SK-N-SH (cell line): ENCODE measurements at regions not wholly inside any gene's neighbourhood (a gene's known extent, or its start where the extent isn't known, plus 50 kb on each side); places are given as distances from the start of the nearest gene placed in this dataset.

ENCODE experiments used
- CTCF ChIA-PET: fragments of 300-600, 350-600 bp; formaldehyde crosslinking; extraction: SDS; loops from one replicate; lab custom pipeline; 2021; lab: Yijun Ruan, JAX
- POLR2A ChIA-PET: fragments of 350-600 bp; sonication (Branson Sonifier 250); formaldehyde crosslinking; extraction: SDS; loops from one replicate; lab custom pipeline; 2020; ENCODE audit warnings: antibody characterized with exemption, inconsistent platforms; lab: Yijun Ruan, JAX
- DNase-seq: peaks from one replicate; pipeline ENCODE4 v3.0.0; 2012
- H2AFZ ChIP-seq: fragments of 200-600 bp; sonication (generic); 2 replicates; pipeline ENCODE4 v1.8.1; 2016; ENCODE audit warnings: antibody characterized with exemption, mild to moderate bottlenecking, low read depth
- H3F3A ChIP-seq: fragments of 200-600 bp; sonication (generic); replicated peaks from 2 replicates; pipeline ENCODE3; 2016; ENCODE audit warnings: antibody characterized with exemption, mild to moderate bottlenecking; ENCODE audit not compliant: insufficient read depth
- H3K27ac ChIP-seq, 2 experiments: fragments of 200-500 bp in 1 of 2; fragments of 200-600 bp in 1 of 2; sonication (Bioruptor generic) in 1 of 2; sonication (generic), shearing (Covaris generic) in 1 of 2; 2 replicates each; pipeline versions ENCODE4 v1.5.1 to v1.6.1; 2014 to 2016; ENCODE audit warnings: low read depth in 2 of 2, inconsistent platforms in 1 of 2, low read length in 1 of 2, mild to moderate bottlenecking in 1 of 2, mixed read lengths in 1 of 2
- H3K27me3 ChIP-seq: fragments of 200-600 bp; sonication (generic), shearing (Covaris generic); 2 replicates; pipeline ENCODE4 v1.6.1; 2016; ENCODE audit warnings: mixed run types; ENCODE audit not compliant: insufficient read depth
- H3K36me3 ChIP-seq, 2 experiments: fragments of 200-500 bp in 1 of 2; fragments of 200-600 bp in 1 of 2; sonication (Bioruptor generic) in 1 of 2; sonication (generic) in 1 of 2; replicated peaks in 1 of 2; 2 replicates each; pipeline versions ENCODE3 to v1.5.1; 2014 to 2016; ENCODE audit warnings: low read length in 1 of 2, mild to moderate bottlenecking in 1 of 2; ENCODE audit not compliant: insufficient read depth in 2 of 2, control insufficient read depth in 1 of 2
- H3K4me1 ChIP-seq, 2 experiments: fragments of 200-500 bp in 1 of 2; fragments of 200-600 bp in 1 of 2; sonication (Bioruptor generic) in 1 of 2; sonication (generic), shearing (Covaris generic) in 1 of 2; 2 replicates each; pipeline versions ENCODE4 v1.5.1 to v1.6.1; 2014 to 2016; ENCODE audit warnings: low read depth in 1 of 2, low read length in 1 of 2, mixed run types in 1 of 2; ENCODE audit not compliant: insufficient read depth in 2 of 2, control insufficient read depth in 1 of 2
- H3K4me2 ChIP-seq: fragments of 200-600 bp; sonication (generic), shearing (Covaris generic); 2 replicates; pipeline ENCODE4 v1.6.1; 2017; ENCODE audit warnings: mixed run types
- H3K4me3 ChIP-seq, 2 experiments: fragments of 200-500 bp in 1 of 2; fragments of 200-600 bp in 1 of 2; sonication (Bioruptor generic) in 1 of 2; sonication (generic), shearing (Covaris generic) in 1 of 2; 2 replicates each; pipeline versions ENCODE4 v1.5.1 to v1.8.1; 2014 to 2016; ENCODE audit warnings: low read depth in 2 of 2, inconsistent platforms in 1 of 2, low read length in 1 of 2, mild to moderate bottlenecking in 1 of 2, mixed read lengths in 1 of 2, moderate library complexity in 1 of 2
- H3K79me2 ChIP-seq: fragments of 200-600 bp; sonication (generic); 2 replicates; pipeline ENCODE4 v1.8.1; 2017; ENCODE audit warnings: mild to moderate bottlenecking; ENCODE audit not compliant: insufficient read depth
- H3K9ac ChIP-seq: fragments of 200-600 bp; sonication (generic); 2 replicates; pipeline ENCODE4 v1.6.1; 2017; ENCODE audit warnings: mixed run types
- H3K9me2 ChIP-seq: fragments of 200-600 bp; sonication (generic); 2 replicates; pipeline ENCODE4 v1.6.1; 2017; ENCODE audit warnings: mixed run types
- H3K9me3 ChIP-seq: fragments of 200-600 bp; sonication (generic); 2 replicates; pipeline ENCODE4 v1.6.1; 2017; ENCODE audit warnings: mixed run types, mild to moderate bottlenecking, moderate library complexity
- H4K20me1 ChIP-seq: fragments of 200-600 bp; sonication (generic); 2 replicates; pipeline ENCODE4 v1.6.1; 2017; ENCODE audit warnings: mild to moderate bottlenecking, mixed run types; ENCODE audit not compliant: insufficient read depth
- EP300 ChIP-seq, 2 experiments: IDR thresholded peaks; 2 replicates each; pipeline versions ENCODE4 v1.4.0 to v1.6.1; 2012; ENCODE audit warnings: borderline replicate concordance in 1 of 2, low read depth in 1 of 2, low read length in 1 of 2
- FOXJ3 ChIP-seq: sonication (generic); formaldehyde crosslinking; IDR thresholded peaks from 2 replicates; pipeline ENCODE4 v1.5.1; 2020; ENCODE audit warnings: mild to moderate bottlenecking, missing genetic modification reagents
- FOXM1 ChIP-seq: IDR thresholded peaks from 2 replicates; pipeline ENCODE4 v1.4.0; 2012; ENCODE audit warnings: low read depth, mild to moderate bottlenecking
- GATA2 ChIP-seq: sonication (generic); formaldehyde crosslinking; IDR thresholded peaks from 2 replicates; pipeline ENCODE4 v1.5.0; 2020; ENCODE audit warnings: mild to moderate bottlenecking, missing genetic modification reagents
- NFIC ChIP-seq: IDR thresholded peaks from 2 replicates; pipeline ENCODE4 v1.4.0; 2012; ENCODE audit warnings: borderline replicate concordance
- NRF1 ChIP-seq: IDR thresholded peaks from 2 replicates; pipeline ENCODE4 v1.6.1; 2012; ENCODE audit warnings: low read depth, mild to moderate bottlenecking, low read length
- RAD21 ChIP-seq: IDR thresholded peaks from 2 replicates; pipeline ENCODE4 v1.6.1; 2012; ENCODE audit warnings: mild to moderate bottlenecking, low read length
- RCOR1 ChIP-seq: fragments of 150-350 bp; IDR thresholded peaks from 2 replicates; pipeline ENCODE4 v1.6.1; 2017; ENCODE audit warnings: antibody characterized with exemption, low read length
- REST ChIP-seq: IDR thresholded peaks from 2 replicates; pipeline ENCODE4 v1.6.1; 2012; ENCODE audit warnings: mild to moderate bottlenecking, low read depth, low read length, moderate library complexity
- RFX5 ChIP-seq: IDR thresholded peaks from 2 replicates; pipeline ENCODE4 v1.6.1; 2012; ENCODE audit warnings: mild to moderate bottlenecking, improper control_type of control experiment, low read length
- RXRA ChIP-seq: IDR thresholded peaks from 2 replicates; pipeline ENCODE4 v1.4.0; 2012; ENCODE audit warnings: low read depth, mild to moderate bottlenecking, borderline replicate concordance
- SIN3A ChIP-seq: IDR thresholded peaks from 2 replicates; pipeline ENCODE4 v1.6.1; 2012; ENCODE audit warnings: low read depth, mild to moderate bottlenecking, low read length, moderate library complexity, borderline replicate concordance
- SMC3 ChIP-seq: IDR thresholded peaks from 2 replicates; pipeline ENCODE4 v1.6.1; 2012; ENCODE audit warnings: low read depth, low read length, improper control_type of control experiment
- TAF1 ChIP-seq: IDR thresholded peaks from 2 replicates; pipeline ENCODE4 v1.6.1; 2012; ENCODE audit warnings: low read depth, mild to moderate bottlenecking, low read length, moderate library complexity, borderline replicate concordance
- TCF12 ChIP-seq: IDR thresholded peaks from 2 replicates; pipeline ENCODE4 v1.4.0; 2012
- YY1 ChIP-seq: IDR thresholded peaks from 2 replicates; pipeline ENCODE4 v1.4.0; 2012; ENCODE audit warnings: low read depth, mild to moderate bottlenecking
- TF ChIP-seq, protein P1 (sequence below): IDR thresholded peaks from 2 replicates; pipeline ENCODE4 v1.4.0; 2012; ENCODE audit warnings: low read depth, borderline replicate concordance
- TF ChIP-seq, protein P2 (sequence below): fragments of 200-600 bp; sonication (generic); IDR thresholded peaks from 2 replicates; pipeline ENCODE4 v1.6.1; 2017; ENCODE audit warnings: antibody characterized with exemption, mild to moderate bottlenecking, moderate library complexity

- H2AFZ ChIP-seq: no peak overlapping the region
- POLR2A ChIA-PET: no interaction called here
Measured at GRCh38 chr3:42340466-42340865, 69.9 kb downstream of the LYZL4 start.

More at GRCh38 chr3:42340466-42340865, 69.9 kb downstream of the LYZL4 start:
- Histone ChIP-seq H3K9ac (no peak overlapping the region), H3K79me2 (no peaks in the 10 kb centered on the region), H3K9me2 (no peaks in the 10 kb centered on the region), H3K4me2 (no peak overlapping the region), H3K36me3 (no peaks in the 10 kb centered on the region), H3K27ac (no peak overlapping the region), H4K20me1 (no peaks in the 10 kb centered on the region), H3F3A (no peaks in the 10 kb centered on the region), H3K27me3 (no peaks in the 10 kb centered on the region; the same call in 1 of the 2 replicates), H3K4me3 (no peak overlapping the region), H3K9me3 (no peaks in the 10 kb centered on the region), H3K4me1 (no peaks in the 10 kb centered on the region)
- no peak for TF ChIP-seq GATA2 (CRISPR knock-in tag)
- TF ChIP-seq YY1: no peak
- TF ChIP-seq NRF1: no peak
- no peak for TF ChIP-seq NFIC
- TF ChIP-seq TAF1: no peak
- no peak for TF ChIP-seq TCF12
- TF ChIP-seq, protein P1, sequence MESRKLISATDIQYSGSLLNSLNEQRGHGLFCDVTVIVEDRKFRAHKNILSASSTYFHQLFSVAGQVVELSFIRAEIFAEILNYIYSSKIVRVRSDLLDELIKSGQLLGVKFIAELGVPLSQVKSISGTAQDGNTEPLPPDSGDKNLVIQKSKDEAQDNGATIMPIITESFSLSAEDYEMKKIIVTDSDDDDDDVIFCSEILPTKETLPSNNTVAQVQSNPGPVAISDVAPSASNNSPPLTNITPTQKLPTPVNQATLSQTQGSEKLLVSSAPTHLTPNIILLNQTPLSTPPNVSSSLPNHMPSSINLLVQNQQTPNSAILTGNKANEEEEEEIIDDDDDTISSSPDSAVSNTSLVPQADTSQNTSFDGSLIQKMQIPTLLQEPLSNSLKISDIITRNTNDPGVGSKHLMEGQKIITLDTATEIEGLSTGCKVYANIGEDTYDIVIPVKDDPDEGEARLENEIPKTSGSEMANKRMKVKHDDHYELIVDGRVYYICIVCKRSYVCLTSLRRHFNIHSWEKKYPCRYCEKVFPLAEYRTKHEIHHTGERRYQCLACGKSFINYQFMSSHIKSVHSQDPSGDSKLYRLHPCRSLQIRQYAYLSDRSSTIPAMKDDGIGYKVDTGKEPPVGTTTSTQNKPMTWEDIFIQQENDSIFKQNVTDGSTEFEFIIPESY: no peak
- no peak for TF ChIP-seq REST
- TF ChIP-seq RCOR1: no peak
- TF ChIP-seq SMC3: no peak
- no peak for TF ChIP-seq RFX5
- TF ChIP-seq FOXJ3: no peak
- TF ChIP-seq, protein P2, sequence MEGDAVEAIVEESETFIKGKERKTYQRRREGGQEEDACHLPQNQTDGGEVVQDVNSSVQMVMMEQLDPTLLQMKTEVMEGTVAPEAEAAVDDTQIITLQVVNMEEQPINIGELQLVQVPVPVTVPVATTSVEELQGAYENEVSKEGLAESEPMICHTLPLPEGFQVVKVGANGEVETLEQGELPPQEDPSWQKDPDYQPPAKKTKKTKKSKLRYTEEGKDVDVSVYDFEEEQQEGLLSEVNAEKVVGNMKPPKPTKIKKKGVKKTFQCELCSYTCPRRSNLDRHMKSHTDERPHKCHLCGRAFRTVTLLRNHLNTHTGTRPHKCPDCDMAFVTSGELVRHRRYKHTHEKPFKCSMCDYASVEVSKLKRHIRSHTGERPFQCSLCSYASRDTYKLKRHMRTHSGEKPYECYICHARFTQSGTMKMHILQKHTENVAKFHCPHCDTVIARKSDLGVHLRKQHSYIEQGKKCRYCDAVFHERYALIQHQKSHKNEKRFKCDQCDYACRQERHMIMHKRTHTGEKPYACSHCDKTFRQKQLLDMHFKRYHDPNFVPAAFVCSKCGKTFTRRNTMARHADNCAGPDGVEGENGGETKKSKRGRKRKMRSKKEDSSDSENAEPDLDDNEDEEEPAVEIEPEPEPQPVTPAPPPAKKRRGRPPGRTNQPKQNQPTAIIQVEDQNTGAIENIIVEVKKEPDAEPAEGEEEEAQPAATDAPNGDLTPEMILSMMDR: no peak
- no peak for TF ChIP-seq RAD21
- TF ChIP-seq RXRA: no peak
- TF ChIP-seq FOXM1: no peak
- TF ChIP-seq SIN3A: no peak
- TF ChIP-seq EP300 (IDR thresholded peaks at IDR 0.05; ENCODE audit: borderline replicate concordance in 1 of 2, low read depth in 1 of 2, low read length in 1 of 2): no peak
- DNase-seq: no peak
- CTCF ChIA-PET: no interaction called here
